Endothelial cell (in vitro differentiated cells): ENCODE measurements at regions not wholly inside any gene's neighbourhood (a gene's known extent, or its start where the extent isn't known, plus 50 kb on each side); places are given as distances from the start of the nearest gene placed in this dataset.

ENCODE experiments used
- DNase-seq: peaks from one replicate; pipeline ENCODE4 v3.0.0; 2021; ENCODE audit warnings: low spot score
- H3K27ac Mint-ChIP-seq: one replicate; pipeline ENCODE4 v1.8.0; 2021; ENCODE audit warnings: mixed read lengths, inconsistent platforms; ENCODE audit not compliant: unreplicated experiment
- H3K27me3 Mint-ChIP-seq: one replicate; pipeline ENCODE4 v1.8.0; 2021; ENCODE audit warnings: mild to moderate bottlenecking, moderate library complexity, mixed read lengths, inconsistent platforms; ENCODE audit not compliant: unreplicated experiment
- H3K36me3 Mint-ChIP-seq: one replicate; pipeline ENCODE4 v1.8.0; 2021; ENCODE audit warnings: mild to moderate bottlenecking, low read depth, mixed read lengths, inconsistent platforms; ENCODE audit not compliant: unreplicated experiment
- H3K4me1 Mint-ChIP-seq: one replicate; pipeline ENCODE4 v1.8.0; 2021; ENCODE audit warnings: mild to moderate bottlenecking, mixed read lengths, inconsistent platforms; ENCODE audit not compliant: unreplicated experiment
- H3K4me3 Mint-ChIP-seq: one replicate; pipeline ENCODE4 v1.8.0; 2021; ENCODE audit warnings: mild to moderate bottlenecking, mixed read lengths, inconsistent platforms; ENCODE audit not compliant: unreplicated experiment
- H3K9me3 Mint-ChIP-seq: one replicate; pipeline ENCODE4 v1.8.0; 2021; ENCODE audit warnings: mixed read lengths, inconsistent platforms; ENCODE audit not compliant: unreplicated experiment
- CTCF ChIP-seq: fragments of 200-600 bp; sonication (generic); IDR thresholded peaks from one replicate; pipeline ENCODE4 v1.5.0; 2021; ENCODE audit warnings: antibody characterized with exemption; ENCODE audit not compliant: unreplicated experiment

DNA sequence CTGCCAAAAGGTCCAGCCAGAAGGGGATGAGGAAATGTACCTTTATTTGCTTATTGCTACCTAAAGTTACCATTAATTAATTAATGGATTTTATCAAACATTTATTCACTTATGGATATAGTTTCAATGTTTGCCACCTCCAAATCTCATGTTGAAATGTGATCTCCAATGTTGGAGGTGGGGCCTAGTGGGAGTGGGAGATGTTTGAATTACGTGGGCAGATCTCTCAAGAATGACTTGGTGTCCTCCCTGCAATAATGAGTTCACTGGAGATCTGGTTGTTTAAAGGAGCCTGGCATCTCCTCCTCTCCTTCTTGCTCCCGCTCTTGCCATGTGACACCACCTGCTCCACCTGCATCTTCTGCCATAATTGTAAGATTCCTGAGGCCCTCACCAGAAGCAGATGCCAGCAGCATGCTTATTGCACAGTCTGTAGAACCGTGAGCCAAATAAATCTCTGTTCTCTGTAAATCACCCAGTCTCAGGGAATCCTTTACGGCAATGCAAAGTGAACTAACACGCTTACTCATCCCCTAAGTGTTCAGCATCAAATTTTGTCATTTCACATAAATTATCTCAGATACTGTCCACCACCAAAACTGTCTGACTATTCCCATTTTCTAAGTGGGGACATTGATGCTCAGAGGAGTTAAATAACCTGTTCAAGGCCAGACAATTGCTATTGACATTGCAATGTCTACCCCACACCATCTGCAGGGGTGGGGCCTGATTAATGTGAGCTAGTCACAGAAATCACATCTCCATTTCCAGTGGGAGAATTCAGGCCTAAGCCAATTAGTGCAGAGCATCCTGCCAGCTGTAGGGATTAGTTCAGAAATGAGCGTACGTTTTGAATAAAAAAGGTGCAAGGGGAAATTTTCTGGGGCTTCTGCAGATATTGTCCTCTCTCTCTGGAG, 51.6 kb upstream of the SYN3 start:
- Mint-ChIP-seq H3K9me3 (no peaks in the 10 kb centered on the region), H3K27me3 (no peaks in the 10 kb centered on the region), H3K4me1 (peaks cover 6% of the 10 kb centered on the region), H3K36me3 (no peaks in the 10 kb centered on the region), H3K4me3 (no peak overlapping the region), H3K27ac (no peak overlapping the region)
- no peak for DNase-seq
- TF ChIP-seq CTCF, result no peak

GRCh38 chr22:33108037-33108436, 49.9 kb upstream of the SYN3 start:
- Mint-ChIP-seq H3K9me3 (no peaks in the 10 kb centered on the region), H3K27me3 (no peaks in the 10 kb centered on the region), H3K36me3 (peaks cover 3% of the 10 kb centered on the region), H3K4me1 (peaks cover 6% of the 10 kb centered on the region), H3K27ac (no peak overlapping the region), H3K4me3 (no peak overlapping the region)
- no peak for DNase-seq
- no peak for TF ChIP-seq CTCF
